Upper lobe of left lung (tissue), 4 donors: ENCODE measurements at regions not wholly inside any gene's neighbourhood (a gene's known extent, or its start where the extent isn't known, plus 50 kb on each side); places are given as distances from the start of the nearest gene placed in this dataset.

Source experiments
- POLR2A ChIP-seq, 4 donors: fragments of 450-650 bp; IDR thresholded peaks; one replicate each; pipeline ENCODE4 v1.5.1; 2016 to 2017; ENCODE audit warnings: antibody characterized with exemption in 4 of 4, mild to moderate bottlenecking in 2 of 4
- POLR2AphosphoS5 ChIP-seq, 2 donors: sonication (generic); formaldehyde crosslinking; IDR thresholded peaks; one replicate each; pipeline ENCODE4 v1.5.1; 2017; ENCODE audit warnings: antibody characterized with exemption in 2 of 2
- TF ChIP-seq, protein P1 (sequence below), 6 experiments: fragments of 450-650 bp in 4 of 6; fragments of 200-600 bp in 2 of 6; sonication (generic) in 2 of 6; IDR thresholded peaks; one replicate each; pipeline ENCODE4 v1.5.1; 2016 to 2019; ENCODE audit warnings: antibody characterized with exemption in 6 of 6

DNA sequence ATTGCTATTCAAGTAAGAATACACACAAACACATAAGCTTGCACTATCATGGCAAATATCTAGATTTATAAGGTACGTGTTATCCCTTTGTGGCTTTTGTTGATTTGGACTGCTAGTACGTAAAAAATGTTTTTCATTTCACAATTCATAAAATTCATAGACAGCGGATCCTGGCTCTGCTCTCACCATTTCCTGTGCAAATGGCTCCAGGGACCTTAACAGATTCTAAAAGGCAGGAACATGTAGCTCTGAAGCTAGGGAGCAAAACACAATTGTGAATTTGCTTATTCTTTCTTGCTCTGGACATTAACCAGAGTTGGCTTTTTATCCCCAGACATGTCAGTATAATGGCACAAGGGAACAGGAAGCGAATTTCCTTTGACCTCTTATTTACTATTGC is 1019.9 kb upstream of the WWC1 start:
- TF ChIP-seq, protein P1, sequence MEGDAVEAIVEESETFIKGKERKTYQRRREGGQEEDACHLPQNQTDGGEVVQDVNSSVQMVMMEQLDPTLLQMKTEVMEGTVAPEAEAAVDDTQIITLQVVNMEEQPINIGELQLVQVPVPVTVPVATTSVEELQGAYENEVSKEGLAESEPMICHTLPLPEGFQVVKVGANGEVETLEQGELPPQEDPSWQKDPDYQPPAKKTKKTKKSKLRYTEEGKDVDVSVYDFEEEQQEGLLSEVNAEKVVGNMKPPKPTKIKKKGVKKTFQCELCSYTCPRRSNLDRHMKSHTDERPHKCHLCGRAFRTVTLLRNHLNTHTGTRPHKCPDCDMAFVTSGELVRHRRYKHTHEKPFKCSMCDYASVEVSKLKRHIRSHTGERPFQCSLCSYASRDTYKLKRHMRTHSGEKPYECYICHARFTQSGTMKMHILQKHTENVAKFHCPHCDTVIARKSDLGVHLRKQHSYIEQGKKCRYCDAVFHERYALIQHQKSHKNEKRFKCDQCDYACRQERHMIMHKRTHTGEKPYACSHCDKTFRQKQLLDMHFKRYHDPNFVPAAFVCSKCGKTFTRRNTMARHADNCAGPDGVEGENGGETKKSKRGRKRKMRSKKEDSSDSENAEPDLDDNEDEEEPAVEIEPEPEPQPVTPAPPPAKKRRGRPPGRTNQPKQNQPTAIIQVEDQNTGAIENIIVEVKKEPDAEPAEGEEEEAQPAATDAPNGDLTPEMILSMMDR (IDR thresholded peaks at IDR 0.05): no peak
- TF ChIP-seq POLR2A (IDR thresholded peaks at IDR 0.05) (no peak), POLR2AphosphoS5 (IDR thresholded peaks at IDR 0.05) (no peak)
